ENCODE measurements at regions not wholly inside any gene's neighbourhood (a gene's known extent, or its start where the extent isn't known, plus 50 kb on each side); places are given as distances from the start of the nearest gene placed in this dataset.

DNA sequence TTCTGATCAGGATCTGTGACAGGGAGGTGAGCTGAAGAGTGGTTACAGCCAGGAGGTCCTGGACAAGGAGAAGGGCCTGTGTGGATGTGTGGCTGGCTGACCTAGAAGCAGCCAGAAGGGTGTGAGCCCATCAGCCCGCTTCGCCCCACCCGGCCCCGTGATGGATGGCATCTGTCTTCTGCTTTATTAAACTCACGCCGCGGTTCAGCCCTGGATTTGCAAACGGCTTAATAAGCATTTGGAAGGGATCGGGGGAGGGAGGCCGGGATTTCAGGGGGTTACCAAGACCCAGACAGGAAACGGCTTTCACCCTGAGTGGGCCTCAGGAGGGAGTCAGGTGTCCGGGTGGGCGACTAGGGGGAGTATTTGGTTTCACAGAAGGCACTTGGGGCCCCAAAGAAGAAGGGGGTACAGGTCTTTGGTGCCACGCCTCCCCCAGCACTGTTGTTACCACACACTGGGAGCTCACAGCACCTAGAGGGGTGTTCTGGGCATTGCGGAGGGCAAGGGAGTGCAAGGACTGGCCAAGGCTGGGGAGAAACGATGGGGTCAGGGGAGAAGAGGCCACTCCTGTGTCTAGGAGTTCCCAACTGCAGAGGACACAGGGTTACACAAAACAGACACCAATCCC, 53.8 kb upstream of the FOXP4 start:
- peaks cover 2% of the 10 kb centered on the region for H3K27me3 ChIP-seq (ENCODE audit: control insufficient read depth, insufficient read depth, low read length)
- H3K36me3 ChIP-seq (ENCODE audit: control insufficient read depth, insufficient read depth, low read length): no peaks in the 10 kb centered on the region
- H3K27ac ChIP-seq (ENCODE audit: low read depth, low read length): no peak overlapping the region
- no peaks in the 10 kb centered on the region for H3K4me1 ChIP-seq (ENCODE audit: control insufficient read depth, insufficient read depth, low read length)
- no peak overlapping the region for H3K4me3 ChIP-seq (ENCODE audit: low read length)
- H3K9ac ChIP-seq (ENCODE audit: low read length): no peak overlapping the region

DNA sequence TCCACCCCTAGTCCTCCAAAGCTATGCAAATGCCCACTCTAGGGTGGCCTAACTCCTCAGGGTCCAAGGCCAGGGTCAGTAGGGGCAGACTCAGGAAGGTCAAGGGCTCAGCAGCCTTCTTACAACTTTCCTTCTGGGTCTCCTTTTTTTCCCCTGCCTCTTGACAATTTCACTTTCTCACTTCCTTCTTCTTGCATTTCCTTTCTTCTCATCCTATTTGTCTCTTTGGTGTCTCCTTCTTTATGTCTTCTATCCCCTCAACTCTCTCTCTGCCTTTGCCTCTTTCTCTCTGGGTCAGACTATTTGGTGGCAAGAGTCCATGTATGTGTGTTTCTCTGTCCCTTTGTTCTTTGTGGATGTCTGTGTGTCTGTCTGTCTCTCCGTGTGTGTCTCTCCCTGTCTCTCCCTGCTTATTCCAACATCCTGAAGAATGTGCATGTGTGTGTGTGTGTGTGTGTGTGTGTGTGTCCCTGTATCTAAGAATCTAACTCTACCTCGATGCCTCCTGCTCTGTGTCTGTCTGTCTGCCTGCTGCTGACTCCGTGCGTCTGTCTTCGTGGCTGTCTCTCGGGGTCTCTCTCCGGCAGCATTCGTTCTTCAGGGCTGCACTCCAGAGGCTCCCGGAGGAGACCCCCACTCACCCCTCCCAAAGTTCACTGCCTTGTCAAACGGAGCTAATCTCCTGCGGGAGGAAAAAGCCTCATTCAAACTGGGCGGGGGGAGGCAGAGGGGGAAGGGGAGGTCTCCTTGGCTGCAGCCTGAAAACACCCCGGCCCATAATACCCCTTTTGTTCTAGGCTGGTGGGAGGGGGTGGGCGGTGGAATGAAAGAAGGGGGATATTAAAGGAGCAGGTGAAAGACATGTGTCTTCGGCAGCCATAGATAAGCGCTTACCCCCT, 51.7 kb upstream of the FOXP4 start:
- Histone ChIP-seq H3K9ac (ENCODE audit: low read length) (no peak overlapping the region), H3K27ac (ENCODE audit: low read depth, low read length) (no peak overlapping the region), H3K4me3 (ENCODE audit: low read length) (no peak overlapping the region), H3K27me3 (ENCODE audit: control insufficient read depth, insufficient read depth, low read length) (peaks cover 2% of the 10 kb centered on the region), H3K4me1 (ENCODE audit: control insufficient read depth, insufficient read depth, low read length) (no peaks in the 10 kb centered on the region), H3K36me3 (ENCODE audit: control insufficient read depth, insufficient read depth, low read length) (no peaks in the 10 kb centered on the region)

All from rectal smooth muscle tissue (tissue), 1 donor.